ENCODE measurements at regions not wholly inside any gene's neighbourhood (a gene's known extent, or its start where the extent isn't known, plus 50 kb on each side); places are given as distances from the start of the nearest gene placed in this dataset.

DNA sequence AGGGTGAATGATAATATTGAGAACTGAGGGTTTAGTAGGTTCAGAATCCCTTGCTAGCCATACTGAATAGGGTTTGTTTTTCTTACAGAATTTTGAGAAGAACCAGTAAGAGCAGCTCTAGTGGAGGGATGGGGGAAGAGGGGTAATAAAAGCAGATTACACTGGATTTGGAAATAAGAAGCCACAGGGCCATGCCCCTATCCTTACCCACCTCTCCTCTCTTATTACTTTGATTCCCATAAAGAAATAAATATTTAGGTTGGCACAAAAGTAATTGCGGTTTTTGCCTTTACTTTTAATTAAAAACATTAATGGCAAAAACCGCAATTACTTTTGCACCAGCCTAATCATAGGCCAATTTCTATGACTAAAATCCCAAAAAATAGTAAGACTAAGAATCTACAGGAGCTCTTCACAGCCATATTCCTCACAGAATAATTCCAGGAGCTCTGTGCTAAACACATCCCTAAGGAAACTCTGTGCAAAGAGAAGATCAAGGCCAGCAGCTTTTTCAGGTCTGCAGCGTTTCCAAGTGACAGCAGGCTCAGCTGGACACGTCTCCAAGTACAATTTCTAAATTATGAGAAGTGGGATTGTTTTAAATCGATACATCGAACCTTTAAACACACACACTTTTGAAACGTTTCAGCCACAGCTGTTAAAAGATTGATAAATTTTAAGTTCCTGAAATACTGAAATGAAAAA lies 58.4 kb upstream of the RTN4 start:
- H3K4me3 ChIP-seq (replicated peaks in 1 of 3; ENCODE audit: low read depth in 2 of 3, low read length in 3 of 3): no peak overlapping the region
- H3K27ac Mint-ChIP-seq: no peak overlapping the region
- TF ChIP-seq, protein P1, sequence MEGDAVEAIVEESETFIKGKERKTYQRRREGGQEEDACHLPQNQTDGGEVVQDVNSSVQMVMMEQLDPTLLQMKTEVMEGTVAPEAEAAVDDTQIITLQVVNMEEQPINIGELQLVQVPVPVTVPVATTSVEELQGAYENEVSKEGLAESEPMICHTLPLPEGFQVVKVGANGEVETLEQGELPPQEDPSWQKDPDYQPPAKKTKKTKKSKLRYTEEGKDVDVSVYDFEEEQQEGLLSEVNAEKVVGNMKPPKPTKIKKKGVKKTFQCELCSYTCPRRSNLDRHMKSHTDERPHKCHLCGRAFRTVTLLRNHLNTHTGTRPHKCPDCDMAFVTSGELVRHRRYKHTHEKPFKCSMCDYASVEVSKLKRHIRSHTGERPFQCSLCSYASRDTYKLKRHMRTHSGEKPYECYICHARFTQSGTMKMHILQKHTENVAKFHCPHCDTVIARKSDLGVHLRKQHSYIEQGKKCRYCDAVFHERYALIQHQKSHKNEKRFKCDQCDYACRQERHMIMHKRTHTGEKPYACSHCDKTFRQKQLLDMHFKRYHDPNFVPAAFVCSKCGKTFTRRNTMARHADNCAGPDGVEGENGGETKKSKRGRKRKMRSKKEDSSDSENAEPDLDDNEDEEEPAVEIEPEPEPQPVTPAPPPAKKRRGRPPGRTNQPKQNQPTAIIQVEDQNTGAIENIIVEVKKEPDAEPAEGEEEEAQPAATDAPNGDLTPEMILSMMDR (IDR thresholded peaks at IDR 0.05): no peak
- H2AFZ ChIP-seq (ENCODE audit: insufficient read depth, low read depth, low read length, poor library complexity, severe bottlenecking): no peak overlapping the region
- no peaks in the 10 kb centered on the region for H3K27me3 Mint-ChIP-seq (ENCODE audit: low read depth in 3 of 3)
- peaks cover 43% of the 10 kb centered on the region for H3K4me1 Mint-ChIP-seq
- H3K4me2 ChIP-seq (replicated peaks; ENCODE audit: extremely low read depth, low read length, poor library complexity, severe bottlenecking): no peak overlapping the region
- H3K9me3 ChIP-seq (replicated peaks in 1 of 2; ENCODE audit: control insufficient read depth in 1 of 2, insufficient read depth in 1 of 2, low read length in 2 of 2): no peaks in the 10 kb centered on the region
- peaks cover 35 to 40% of the 10 kb centered on the region in 2 donors for H3K4me1 ChIP-seq (ENCODE audit: control insufficient read depth in 1 of 2, insufficient read depth in 2 of 2, low read length in 2 of 2)
- no peak overlapping the region for H3K4me3 Mint-ChIP-seq
- peaks cover 4% of the 10 kb centered on the region for H3K79me2 ChIP-seq (ENCODE audit: insufficient read depth, low read length)
- no peaks in the 10 kb centered on the region for H3K36me3 Mint-ChIP-seq
- H4K20me1 ChIP-seq (ENCODE audit: insufficient read depth, low read length): no peaks in the 10 kb centered on the region
- no peaks in the 10 kb centered on the region for H3K36me3 ChIP-seq (replicated peaks in 1 of 2; ENCODE audit: control insufficient read depth in 1 of 2, insufficient read depth in 2 of 2, low read length in 2 of 2)
- 100% methylated on average over 1 of the region's 7 CpGs for WGBS (ENCODE audit: insufficient coverage)
- no peak overlapping the region for H3K27ac ChIP-seq (ENCODE audit: low read depth in 1 of 2, low read length in 2 of 2)
- intact Hi-C loops (cut with micrococcal nuclease): loop anchor here in 1 of 2 donors (10.0 kb wide), 1 partner anchor 54 kb away; the partner anchor contains the start of gene RTN4
- no peak for DNase-seq
- H3K27me3 ChIP-seq (ENCODE audit: control insufficient read depth in 2 of 2, insufficient read depth in 2 of 2, low read length in 2 of 2): no peaks in the 10 kb centered on the region
- H3K9me3 Mint-ChIP-seq: no peaks in the 10 kb centered on the region
- H3K9ac ChIP-seq (ENCODE audit: insufficient read depth, low read length, poor library complexity, severe bottlenecking): no peak overlapping the region

- H3K9me3 Mint-ChIP-seq: no peaks in the 10 kb centered on the region
- no peaks in the 10 kb centered on the region for H3K27me3 Mint-ChIP-seq (ENCODE audit: low read depth in 3 of 3)
- no peaks in the 10 kb centered on the region for H4K20me1 ChIP-seq (ENCODE audit: insufficient read depth, low read length)
- H3K4me2 ChIP-seq (replicated peaks; ENCODE audit: extremely low read depth, low read length, poor library complexity, severe bottlenecking): no peak overlapping the region
- no peak overlapping the region for H2AFZ ChIP-seq (ENCODE audit: insufficient read depth, low read depth, low read length, poor library complexity, severe bottlenecking)
- peaks cover 39% of the 10 kb centered on the region for H3K4me1 Mint-ChIP-seq
- H3K9me3 ChIP-seq (replicated peaks in 1 of 2; ENCODE audit: control insufficient read depth in 1 of 2, insufficient read depth in 1 of 2, low read length in 2 of 2): no peaks in the 10 kb centered on the region
- no peak overlapping the region for H3K27ac ChIP-seq (ENCODE audit: low read depth in 1 of 2, low read length in 2 of 2)
- intact Hi-C loops (cut with micrococcal nuclease): loop anchor here in 1 of 2 donors (10.0 kb wide), 1 partner anchor 53 kb away; the partner anchor contains the start of gene RTN4
- no peak overlapping the region for H3K27ac Mint-ChIP-seq
- H3K4me3 Mint-ChIP-seq: no peak overlapping the region
- H3K27me3 ChIP-seq (ENCODE audit: control insufficient read depth in 2 of 2, insufficient read depth in 2 of 2, low read length in 2 of 2): no peaks in the 10 kb centered on the region
- no peaks in the 10 kb centered on the region for H3K36me3 Mint-ChIP-seq
- TF ChIP-seq, protein P1 (IDR thresholded peaks at IDR 0.05): no peak
- H3K4me1 ChIP-seq (ENCODE audit: control insufficient read depth in 1 of 2, insufficient read depth in 2 of 2, low read length in 2 of 2): peaks cover 29 to 38% of the 10 kb centered on the region in 2 donors
- no peaks in the 10 kb centered on the region for H3K79me2 ChIP-seq (ENCODE audit: insufficient read depth, low read length)
- no peak overlapping the region for H3K4me3 ChIP-seq (replicated peaks in 1 of 3; ENCODE audit: low read depth in 2 of 3, low read length in 3 of 3)
- H3K9ac ChIP-seq (ENCODE audit: insufficient read depth, low read length, poor library complexity, severe bottlenecking): no peak overlapping the region
- no peak for DNase-seq
- no peaks in the 10 kb centered on the region for H3K36me3 ChIP-seq (replicated peaks in 1 of 2; ENCODE audit: control insufficient read depth in 1 of 2, insufficient read depth in 2 of 2, low read length in 2 of 2)
Measured at GRCh38 chr2:55107436-55107835, 57.2 kb upstream of the RTN4 start.
